Epithelial cell of prostate (primary cell): ENCODE measurements at regions not wholly inside any gene's neighbourhood (a gene's known extent, or its start where the extent isn't known, plus 50 kb on each side); places are given as distances from the start of the nearest gene placed in this dataset.
A peak's percentile ranks its signal among the peaks of the same experiment; 100 is the strongest.
"Not testable (repeated sequence)": the region's sequence is repeated elsewhere in the genome, so short reads cannot be mapped to it uniquely, and the experiment has no call there.

Experiments used
- DNase-seq: peaks from one replicate; pipeline ENCODE4 v3.0.0-alpha.2; 2011; ENCODE audit warnings: low read depth, low spot score
- H3K27ac ChIP-seq: fragments of 450-650 bp; 2 replicates; pipeline ENCODE4 v1.5.1; 2017; ENCODE audit warnings: mild to moderate bottlenecking

DNA sequence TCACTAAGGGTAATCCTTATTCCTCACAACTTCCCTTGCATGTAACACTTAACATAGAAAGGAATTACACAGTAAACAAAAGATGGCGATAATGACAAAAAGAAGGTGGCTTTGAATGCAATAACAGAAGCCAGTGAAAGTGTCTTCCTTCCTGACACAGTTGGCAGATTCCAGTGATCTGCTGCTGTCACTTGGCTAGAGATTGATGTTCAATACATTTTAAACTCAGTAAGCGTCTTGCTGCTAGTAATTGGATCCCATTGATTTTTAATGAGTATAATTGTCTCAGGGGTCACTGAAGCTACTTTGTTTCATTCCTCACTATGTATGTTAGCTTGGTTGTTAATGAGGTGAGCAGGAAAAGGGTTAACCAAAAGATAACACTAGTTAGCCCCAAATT lies 692.7 kb downstream of the NTRK3 start:
- DNase-seq, result no peak
- no peak overlapping the region for H3K27ac ChIP-seq

DNA sequence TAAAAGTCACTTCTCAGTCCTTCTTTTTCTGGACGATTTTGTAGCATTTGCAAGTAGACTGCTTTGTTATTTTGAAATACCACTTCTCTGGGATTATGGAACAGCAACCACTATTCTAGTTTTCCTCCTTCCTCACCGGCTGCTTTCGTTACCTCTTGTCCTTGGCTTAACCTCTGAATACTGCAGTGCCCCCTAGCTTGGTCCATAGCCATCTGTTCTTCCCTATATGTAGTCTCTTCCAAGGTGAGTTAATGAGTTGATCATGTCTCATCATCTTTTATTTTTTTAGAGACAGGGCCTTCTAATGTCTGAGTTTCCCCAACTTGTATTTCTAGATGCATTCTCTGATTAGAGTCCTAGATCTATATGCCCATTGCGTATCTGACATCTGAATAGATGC lies 694.3 kb downstream of the NTRK3 start:
- no peak for DNase-seq

DNA sequence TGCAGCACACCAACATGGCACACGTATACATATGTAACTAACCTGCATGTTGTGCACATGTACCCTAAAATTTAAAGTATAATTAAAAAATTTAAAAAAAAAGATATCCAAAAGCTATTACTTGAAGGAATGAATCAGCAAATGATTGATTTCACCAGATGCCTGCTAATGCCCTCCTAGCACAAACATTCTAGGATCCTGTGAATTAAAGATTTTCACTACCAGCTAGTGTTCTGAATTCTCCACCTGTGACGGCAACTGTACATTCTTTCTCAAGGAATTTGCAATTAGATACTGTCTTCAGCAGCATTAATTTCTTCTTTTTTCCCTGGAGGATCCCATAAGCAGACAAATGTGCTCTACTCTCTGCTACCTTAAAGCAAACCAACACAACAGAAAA lies 694.9 kb downstream of the NTRK3 start:
- no peak for DNase-seq
- no peak overlapping the region for H3K27ac ChIP-seq

More for the DNA sequence above, 694.3 kb downstream of the NTRK3 start:
- H3K27ac ChIP-seq, result no peak overlapping the region

DNA sequence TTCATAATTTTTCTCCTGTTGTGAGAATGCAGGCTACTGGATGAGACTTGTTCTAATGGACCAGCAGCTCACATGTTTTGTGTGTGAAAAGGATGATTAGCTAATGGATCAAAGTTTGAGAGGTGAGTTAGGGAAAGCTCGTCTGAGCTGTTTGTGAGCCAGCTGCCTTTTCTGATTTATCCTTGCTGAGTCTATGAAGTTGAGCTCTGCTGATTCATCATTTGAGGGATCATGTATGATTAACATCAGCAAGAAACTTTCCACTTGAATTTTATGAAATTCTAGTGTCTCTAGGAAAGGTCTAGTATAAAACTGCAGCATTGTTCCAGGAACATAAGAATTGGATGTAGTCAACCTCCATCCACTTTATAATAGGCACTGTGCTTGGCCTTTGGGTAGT lies 698.7 kb downstream of the NTRK3 start:
- no peak overlapping the region for H3K27ac ChIP-seq
- no peak for DNase-seq

DNA sequence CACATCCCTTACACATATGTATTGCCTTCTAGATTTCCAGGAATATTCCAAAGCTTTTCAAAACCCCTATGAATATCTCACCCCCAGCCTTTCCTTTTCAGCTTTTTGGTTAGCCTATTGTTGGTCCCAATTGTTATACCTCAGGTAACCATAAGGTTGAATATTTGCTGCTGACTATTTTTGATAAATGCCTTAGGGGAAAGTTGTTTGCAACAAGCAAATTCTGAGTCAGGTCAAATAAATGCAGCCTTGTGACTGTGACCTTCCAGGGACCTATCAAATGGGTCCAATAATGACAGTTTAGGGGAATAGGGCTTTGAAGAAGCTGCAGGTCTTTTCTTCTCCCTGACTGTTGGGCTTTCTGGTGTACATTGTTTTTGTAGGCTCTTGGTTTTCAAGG lies 699.7 kb downstream of the NTRK3 start:
- no peak for DNase-seq
- H3K27ac ChIP-seq, result peak overlapping the region; percentile 48

DNA sequence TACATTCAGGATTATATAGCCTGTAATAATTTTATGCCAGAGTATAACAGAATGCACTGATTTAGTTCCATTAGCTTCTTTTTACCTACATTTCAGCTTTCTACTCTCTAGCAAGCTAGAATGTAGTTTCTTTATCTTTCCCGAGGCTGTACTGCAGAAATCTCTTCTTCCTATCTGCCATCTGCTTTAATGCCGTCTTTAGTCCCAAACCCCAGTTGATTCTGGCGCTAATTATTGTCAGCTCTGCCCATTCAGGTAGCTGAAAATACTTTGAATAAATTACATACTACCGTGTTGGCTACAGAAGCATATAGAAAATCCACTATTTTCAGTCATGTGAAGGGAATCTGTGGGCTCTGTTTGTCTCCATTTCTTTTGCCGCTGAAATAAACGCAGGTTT lies 706.7 kb downstream of the NTRK3 start:
- no peak overlapping the region for H3K27ac ChIP-seq
- no peak for DNase-seq

DNA sequence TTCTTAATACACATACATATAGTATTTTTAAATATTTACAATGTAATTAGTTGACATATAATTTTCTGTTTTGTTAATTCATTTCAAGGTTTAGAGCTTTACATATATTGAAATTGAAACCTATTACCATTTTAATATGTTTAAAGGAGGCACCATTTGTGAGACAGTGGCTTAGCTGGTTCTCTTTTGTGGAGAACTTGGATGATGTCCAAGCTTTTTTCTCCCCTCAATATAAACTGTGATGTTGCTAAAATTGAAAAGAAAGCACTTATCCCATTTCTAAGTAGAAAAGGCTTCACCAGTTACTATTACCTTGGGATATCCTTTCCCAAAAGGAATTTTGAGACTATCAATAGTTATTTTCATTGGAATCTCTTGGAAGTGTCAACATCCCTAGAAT lies 707.2 kb downstream of the NTRK3 start:
- DNase-seq, result no peak
- no peak overlapping the region for H3K27ac ChIP-seq

DNA sequence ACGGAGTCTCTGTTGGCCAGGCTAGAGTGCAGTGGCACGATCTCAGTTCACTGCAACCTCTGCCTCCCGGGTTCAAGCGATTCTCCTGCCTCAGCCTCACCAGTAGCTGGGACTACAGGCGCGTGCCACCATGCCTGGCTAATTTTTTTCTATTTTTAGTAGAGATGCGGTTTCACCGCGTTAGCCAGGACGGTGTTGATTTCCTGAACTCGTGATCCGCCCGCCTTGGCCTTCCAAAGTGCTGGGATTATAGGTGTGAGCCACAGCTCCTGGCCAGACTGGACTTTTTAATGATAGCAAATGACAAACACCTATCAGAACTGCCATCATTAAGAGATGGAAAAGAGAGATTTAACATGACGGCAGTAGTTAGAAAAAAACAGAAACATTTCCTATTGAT lies 707.9 kb downstream of the NTRK3 start:
- H3K27ac ChIP-seq, DNase-seq: not testable (repeated sequence)

DNA sequence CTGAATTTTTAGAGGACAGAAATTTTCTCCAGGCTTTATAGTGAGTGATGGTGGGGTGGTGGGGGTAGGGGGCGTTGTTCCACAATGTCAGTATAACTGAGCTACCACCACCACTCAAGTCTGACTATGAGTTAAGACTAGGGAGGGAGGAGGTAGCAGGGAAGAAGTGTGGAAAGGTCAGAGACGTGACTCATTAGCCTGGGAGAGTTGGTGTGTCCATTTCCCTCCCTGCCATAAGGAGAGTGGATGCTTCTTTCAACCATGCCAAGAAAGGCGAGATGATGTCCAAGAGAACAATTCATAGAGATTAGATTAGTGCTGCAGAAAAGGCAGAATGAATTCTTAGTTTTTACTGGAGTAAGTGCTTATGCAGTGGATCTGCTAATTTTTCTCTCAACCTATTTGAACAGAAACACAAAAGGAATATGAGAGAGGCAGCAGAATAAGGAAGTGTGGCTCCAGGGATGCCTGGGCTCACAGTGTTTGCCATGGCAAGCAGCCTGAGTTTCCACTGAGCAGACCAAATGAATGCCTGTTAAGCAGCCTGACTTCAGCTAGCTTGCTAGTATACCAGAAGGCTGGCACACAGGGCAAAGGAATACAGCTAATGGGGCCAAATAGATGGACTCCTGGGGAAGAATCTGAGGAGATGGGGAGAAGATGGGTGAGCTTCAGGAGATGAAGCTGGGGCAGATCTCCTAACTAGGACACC lies 708.9 kb downstream of the NTRK3 start:
- no peak for DNase-seq
- no peak overlapping the region for H3K27ac ChIP-seq

DNA sequence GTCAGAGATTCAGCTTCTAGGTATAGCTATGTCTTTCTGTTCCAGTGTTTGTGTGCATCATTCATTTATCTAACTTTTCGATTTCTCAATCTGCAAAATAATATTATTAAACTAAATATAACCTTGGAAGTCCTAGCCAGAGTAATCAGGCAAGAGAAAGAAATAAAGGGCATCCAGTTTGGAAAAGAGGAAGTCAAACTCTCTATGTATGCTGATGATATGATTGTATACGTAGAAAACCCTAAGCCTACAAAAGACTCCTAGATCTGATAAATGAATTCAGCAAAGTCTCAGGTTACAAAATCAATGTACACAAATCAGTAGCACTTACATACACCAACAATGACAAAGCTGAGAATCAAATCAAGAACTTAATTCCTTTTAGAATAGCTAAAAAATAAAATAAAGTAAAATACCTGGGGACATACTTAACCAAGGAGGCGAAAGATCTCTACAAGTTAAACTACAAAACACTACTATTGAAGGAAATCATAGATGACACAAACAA lies 718.2 kb downstream of the NTRK3 start:
- H3K27ac ChIP-seq, result no peak overlapping the region
- DNase-seq, result no peak

DNA sequence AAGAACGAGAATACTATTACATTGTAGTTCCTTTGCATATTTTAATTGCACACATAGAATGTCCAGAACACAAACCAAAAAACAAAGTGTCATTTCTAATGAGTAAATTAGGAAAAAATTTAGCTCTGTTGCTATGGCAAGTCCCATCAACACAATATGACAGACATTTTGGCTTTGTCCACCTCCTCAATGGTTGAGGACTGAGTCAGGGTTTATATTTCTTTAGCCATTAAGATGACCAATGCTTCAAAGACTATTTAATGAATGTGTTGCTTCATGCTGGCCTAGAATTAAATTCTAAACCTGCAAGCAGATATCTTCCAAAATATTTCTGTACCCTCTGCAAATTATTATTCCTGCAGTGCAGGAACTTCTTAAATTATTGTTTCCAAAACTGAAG lies 719.2 kb downstream of the NTRK3 start:
- H3K27ac ChIP-seq, result no peak overlapping the region
- no peak for DNase-seq

DNA sequence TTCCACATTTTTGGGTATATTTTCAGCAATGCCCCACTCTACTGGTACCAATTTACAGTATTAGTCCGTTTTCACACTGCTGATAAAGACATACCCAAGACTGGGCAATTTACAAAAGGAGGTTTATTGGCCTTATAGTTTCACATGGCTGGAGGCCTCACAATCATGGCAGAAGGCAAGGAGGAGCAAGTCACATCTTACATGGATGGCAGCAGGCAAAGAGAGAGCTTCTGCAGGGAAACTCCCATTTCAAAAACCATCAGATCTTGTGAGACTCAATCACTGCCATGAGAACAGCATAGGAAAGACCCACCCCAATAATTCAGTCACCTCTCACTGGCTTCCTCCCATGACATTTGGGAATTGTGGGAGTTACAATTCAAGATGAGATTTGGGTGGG lies 722.9 kb downstream of the NTRK3 start:
- H3K27ac ChIP-seq, DNase-seq: not testable (repeated sequence)

DNA sequence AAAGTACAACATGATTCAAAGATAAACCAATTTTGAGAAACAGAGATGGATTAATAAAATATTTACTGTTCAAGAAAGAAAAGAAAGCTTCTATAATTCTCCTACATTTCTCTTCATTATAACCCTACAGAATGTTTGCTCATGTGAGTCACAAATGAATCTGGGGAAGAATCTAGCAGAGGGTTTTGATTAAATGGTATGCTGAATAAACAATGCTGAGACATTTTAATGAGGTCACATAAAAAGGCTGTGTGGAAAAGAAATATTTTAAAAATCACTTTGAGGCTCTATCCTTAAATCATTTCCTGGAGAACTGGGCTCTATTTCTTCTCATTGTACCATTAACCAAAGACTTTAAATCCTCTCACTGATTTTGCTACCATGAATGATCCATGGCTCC lies 727.7 kb downstream of the NTRK3 start:
- H3K27ac ChIP-seq, result no peak overlapping the region
- no peak for DNase-seq

DNA sequence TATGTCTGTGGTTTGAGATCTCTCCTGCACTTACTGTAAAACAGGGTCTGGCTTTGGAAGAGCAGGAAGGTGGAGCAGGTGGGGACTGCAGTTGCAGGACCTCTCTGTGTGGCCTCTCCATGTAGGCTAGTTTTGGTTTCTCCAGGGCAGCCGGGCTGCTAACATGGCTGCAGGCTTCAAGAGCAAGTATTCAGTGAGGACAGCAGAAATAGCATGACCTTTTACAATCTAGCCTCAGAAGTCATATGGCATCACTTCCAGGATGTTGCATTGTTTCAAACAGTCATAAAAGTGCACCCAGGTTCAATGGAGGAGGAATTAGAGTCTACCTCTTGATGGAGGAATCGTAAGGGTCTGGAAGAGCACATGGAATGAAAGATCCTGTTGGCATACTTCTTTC lies 728.7 kb downstream of the NTRK3 start:
- DNase-seq, result no peak
- H3K27ac ChIP-seq, result peak overlapping the region; percentile 4

DNA sequence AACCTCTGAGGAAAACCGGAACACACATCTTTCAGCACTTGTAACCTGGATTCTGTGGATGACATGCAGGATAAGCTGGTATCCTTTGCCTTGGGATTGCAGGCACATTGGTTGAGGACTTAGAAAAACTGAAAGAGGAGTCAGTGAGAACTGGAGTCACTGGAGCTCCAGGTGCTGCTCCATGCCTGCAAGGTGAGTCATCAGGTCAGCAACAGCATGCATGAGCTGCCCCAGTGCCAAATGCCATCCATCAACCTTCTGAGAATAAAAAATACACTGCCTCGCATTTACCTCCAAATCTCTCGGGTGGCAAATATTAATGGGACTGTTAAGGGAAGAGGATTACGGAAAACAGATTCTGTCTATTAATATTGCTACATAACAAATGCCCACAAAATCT lies 729.1 kb downstream of the NTRK3 start:
- H3K27ac ChIP-seq, result peak overlapping the region; percentile 4
- DNase-seq, result peak; percentile 61

DNA sequence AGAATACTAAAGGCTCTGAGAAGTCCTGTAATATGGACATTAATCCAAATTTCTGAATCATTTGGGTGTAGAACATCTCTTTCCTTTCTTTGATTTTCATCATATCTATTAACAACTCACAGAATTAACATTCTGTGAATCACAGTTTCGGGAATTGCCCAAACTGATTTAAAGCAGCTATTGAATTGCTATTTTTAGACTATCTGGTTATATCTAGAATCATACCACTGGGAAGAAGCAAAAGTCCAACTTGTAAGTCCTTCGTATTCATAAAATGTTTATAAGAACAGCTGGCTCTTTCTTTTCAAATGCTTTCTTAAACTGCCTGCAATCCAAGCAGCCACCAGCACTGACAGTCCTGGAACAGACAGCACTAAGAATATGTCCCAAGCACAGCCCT lies 733.0 kb downstream of the NTRK3 start:
- DNase-seq, result no peak
- H3K27ac ChIP-seq, result peak overlapping the region; percentile 60

DNA sequence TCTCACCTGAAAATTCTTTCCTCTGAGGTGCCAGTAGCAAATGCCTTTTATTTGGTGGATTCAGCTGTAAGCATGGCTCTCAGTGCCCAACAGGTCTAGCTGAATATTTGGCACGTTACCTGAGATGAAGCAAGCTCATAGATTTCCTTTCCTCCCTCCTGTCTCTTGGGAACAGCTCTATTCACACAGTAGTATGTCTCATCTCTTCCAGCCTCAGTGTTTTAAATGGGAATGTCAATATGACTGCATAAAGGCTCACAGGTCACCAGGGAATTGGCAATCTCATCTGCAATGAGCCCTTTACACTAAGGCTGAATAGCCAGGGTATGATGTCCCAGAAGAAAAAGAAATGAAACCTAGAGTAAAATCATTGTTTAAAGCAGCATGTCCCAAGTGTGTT lies 733.5 kb downstream of the NTRK3 start:
- peak overlapping the region; percentile 60 for H3K27ac ChIP-seq
- DNase-seq, result no peak

DNA sequence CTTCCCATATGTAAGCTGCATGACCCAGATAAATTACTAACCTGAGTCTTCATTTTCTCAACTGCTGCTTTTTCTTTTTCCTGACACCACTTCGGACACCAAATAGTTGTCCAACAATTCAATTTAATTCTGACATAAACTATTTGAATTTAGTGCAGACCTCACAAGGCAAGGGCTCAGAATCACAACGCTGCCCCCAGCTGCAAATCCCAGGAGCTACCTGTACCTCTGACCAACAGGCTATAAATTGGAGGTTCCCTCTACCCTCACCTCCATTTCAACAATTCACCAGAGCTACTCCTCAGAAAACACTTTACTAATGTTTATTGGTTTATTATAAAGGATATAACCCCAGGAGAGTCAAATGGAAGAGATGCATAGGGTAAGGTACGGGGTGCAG lies 737.6 kb downstream of the NTRK3 start:
- H3K27ac ChIP-seq, result no peak overlapping the region
- DNase-seq, result no peak

DNA sequence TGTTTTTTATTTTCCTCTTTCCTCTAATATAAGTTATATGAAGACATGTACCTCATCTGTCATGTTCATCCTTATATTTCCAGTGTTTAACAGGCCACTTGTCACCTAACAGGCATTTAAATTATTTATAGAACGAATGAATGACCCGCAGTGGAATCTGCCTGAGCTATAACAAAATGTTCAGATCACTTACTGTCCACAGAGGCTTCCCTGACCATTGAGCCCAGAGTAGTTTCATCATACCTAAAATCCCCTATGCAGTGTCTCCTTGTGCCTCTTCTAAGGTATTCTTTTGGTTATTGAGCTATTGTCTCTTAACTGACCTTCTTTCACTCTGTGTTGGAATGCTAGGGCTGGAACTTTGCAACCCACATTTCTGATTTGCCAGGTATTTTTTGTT lies 748.5 kb downstream of the NTRK3 start:
- no peak overlapping the region for H3K27ac ChIP-seq
- DNase-seq, result no peak

DNA sequence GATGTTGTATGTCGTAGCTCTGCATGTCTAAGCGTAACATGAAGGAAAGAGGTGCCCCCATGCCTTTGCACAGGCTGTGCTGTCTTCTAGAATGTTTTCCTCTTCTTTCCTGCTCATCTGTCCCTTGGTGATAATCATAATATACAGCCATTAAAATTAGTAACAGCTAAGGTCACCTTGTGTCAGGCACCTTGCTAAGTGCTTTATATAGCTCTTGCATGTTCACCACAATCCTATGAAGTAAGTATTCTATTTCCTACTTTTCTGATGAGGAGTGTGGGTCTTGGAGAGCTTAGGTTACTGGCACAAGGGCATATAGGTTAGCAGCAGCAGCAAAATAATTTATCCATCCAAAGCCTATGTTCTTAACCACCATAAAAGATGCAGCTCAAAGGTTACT lies 754.4 kb downstream of the NTRK3 start:
- DNase-seq, result no peak
- no peak overlapping the region for H3K27ac ChIP-seq

DNA sequence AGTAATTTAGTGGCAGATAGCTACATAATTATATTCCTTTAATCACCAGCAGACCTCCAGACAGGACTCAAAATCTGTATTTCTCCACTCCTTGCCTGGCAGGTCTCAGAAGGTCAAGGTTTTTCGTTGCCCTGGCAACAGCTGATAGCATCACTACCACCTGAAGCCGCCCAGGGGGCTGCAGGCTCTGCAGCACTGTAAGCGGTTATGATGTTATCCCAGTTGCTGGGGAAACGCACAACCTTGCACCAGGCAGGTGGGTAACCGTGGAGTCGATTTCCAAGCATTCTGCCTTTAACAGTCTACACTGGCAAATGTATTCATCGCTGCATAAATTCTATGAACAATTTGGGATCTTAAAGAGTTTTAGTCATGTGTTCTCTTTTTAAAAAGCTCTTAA lies 756.3 kb downstream of the NTRK3 start:
- no peak for DNase-seq
- no peak overlapping the region for H3K27ac ChIP-seq

DNA sequence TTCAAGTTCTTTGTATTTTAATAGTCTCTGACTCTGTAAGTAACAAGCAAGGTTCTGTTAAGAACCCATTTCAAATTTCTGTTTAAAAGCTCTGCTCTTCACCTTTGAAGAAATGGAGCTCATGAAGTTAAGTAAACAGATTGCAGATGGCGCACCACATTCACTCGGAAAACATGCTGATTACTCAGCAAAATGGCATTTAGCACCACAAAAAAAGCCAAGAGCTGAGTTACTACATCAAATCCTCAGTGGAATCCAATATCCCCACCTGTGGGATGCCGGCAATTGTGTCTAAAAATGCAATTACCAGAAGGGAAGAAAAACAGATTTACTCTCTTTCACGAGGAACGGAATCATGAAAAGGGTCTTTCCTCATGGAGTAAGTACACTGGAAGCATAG lies 758.0 kb downstream of the NTRK3 start:
- no peak overlapping the region for H3K27ac ChIP-seq
- DNase-seq, result no peak

DNA sequence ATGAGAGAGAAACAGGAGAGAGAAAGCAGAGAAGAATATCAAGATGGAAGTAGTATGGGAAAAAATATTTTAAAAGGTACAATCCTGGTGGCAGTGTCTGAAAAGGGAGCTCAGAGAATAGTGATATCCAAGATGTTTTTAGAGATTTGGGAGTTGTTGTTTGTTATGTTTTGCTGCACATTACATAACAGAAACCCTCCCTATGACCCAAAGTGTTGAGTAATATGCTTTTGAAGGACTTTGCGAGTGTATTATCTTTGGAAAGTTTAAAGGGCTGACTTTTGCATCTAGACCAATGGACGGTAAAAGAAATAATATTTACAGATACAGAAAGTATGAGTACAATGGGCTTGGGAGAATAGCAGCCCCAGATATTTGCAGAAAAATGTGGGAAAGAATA lies 759.7 kb downstream of the NTRK3 start:
- no peak for DNase-seq
- H3K27ac ChIP-seq, result no peak overlapping the region
